ENCODE measurements at regions not wholly inside any gene's neighbourhood (a gene's known extent, or its start where the extent isn't known, plus 50 kb on each side); places are given as distances from the start of the nearest gene placed in this dataset.

GRCh38 chr1:119565131-119565772 is 58.2 kb downstream of the HSD3B1 start:
- TF ChIP-seq CTCF (IDR thresholded peaks at IDR 0.05; ENCODE audit: control insufficient read depth, extremely low read depth, insufficient read depth): no peak
- H3K4me3 ChIP-seq (ENCODE audit: low read depth, low read length): no peak overlapping the region
- DNase-seq (ENCODE audit: low read depth): peak; percentile 15

- no peak for TF ChIP-seq CTCF (IDR thresholded peaks at IDR 0.05; ENCODE audit: control insufficient read depth, extremely low read depth, insufficient read depth)
- DNase-seq (ENCODE audit: low read depth): no peak
- no peak overlapping the region for H3K4me3 ChIP-seq (ENCODE audit: low read depth, low read length)
Measured at GRCh38 chr1:119569095-119569494, 62.1 kb downstream of the HSD3B1 start.
